H1 (cell line): ENCODE measurements at regions not wholly inside any gene's neighbourhood (a gene's known extent, or its start where the extent isn't known, plus 50 kb on each side); places are given as distances from the start of the nearest gene placed in this dataset.

Experiments used
- EP300 ChIP-seq, 2 experiments: IDR thresholded peaks; 1 replicate in 1 of 2; 2 replicates in 1 of 2; pipeline ENCODE4 v1.6.1; 2011 to 2012; ENCODE audit warnings: low read depth in 2 of 2, low read length in 2 of 2, mild to moderate bottlenecking in 2 of 2, borderline replicate concordance in 1 of 2, inconsistent platforms in 1 of 2, moderate library complexity in 1 of 2
- TF ChIP-seq, protein P1 (sequence below): IDR thresholded peaks from 2 replicates; pipeline ENCODE4 v1.6.1; 2012; ENCODE audit warnings: inconsistent platforms

DNA sequence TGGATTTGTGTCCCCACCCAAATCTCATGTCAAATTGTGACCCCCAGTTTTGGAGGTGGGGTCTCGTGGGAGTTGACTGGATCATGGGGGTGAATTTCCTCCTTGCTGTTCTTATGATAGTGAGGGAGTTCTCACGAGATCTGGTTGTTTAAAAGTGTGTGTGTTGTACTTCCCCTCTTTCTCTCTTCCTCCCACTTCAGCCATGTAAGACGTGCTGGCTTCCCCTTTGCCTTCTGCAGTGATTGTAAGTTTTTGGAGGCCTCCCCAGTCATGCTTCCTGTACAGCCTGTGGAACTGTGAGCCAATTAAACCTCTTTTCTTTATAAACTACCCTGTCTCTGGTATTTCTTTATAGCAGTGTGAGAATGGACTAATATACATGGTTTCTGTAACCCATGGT, 64.6 kb downstream of the RHOU start (continued):
- TF ChIP-seq, protein P1, sequence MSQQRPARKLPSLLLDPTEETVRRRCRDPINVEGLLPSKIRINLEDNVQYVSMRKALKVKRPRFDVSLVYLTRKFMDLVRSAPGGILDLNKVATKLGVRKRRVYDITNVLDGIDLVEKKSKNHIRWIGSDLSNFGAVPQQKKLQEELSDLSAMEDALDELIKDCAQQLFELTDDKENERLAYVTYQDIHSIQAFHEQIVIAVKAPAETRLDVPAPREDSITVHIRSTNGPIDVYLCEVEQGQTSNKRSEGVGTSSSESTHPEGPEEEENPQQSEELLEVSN = no peak
- TF ChIP-seq EP300 (IDR thresholded peaks at IDR 0.05; ENCODE audit: borderline replicate concordance in 1 of 2, low read depth in 2 of 2, low read length in 2 of 2) = no peak
